Lower lobe of right lung (tissue), 2 donors: ENCODE measurements at regions not wholly inside any gene's neighbourhood (a gene's known extent, or its start where the extent isn't known, plus 50 kb on each side); places are given as distances from the start of the nearest gene placed in this dataset.
"Not testable (repeated sequence)": the region's sequence is repeated elsewhere in the genome, so short reads cannot be mapped to it uniquely, and the experiment has no call there.

Experiments
- ATAC-seq, 2 donors: fragments of 200-7000 bp; cut with Tn5 transposase; one replicate each; pipeline ENCODE4 v1.9.1; 2020 to 2022; ENCODE audit warnings: mild to moderate bottlenecking in 2 of 2, moderate library complexity in 2 of 2
- DNase-seq: peaks from one replicate; pipeline ENCODE4 v3.0.0-alpha.2; 2020
- H3K27ac ChIP-seq: fragments of 200-600 bp; one replicate; pipeline ENCODE4 v1.8.0; 2022
- H3K27me3 ChIP-seq: fragments of 200-600 bp; one replicate; pipeline ENCODE4 v1.8.0; 2022; ENCODE audit warnings: low read depth
- H3K36me3 ChIP-seq: fragments of 200-600 bp; one replicate; pipeline ENCODE4 v1.8.0; 2022; ENCODE audit warnings: mild to moderate bottlenecking
- H3K4me1 ChIP-seq: fragments of 200-600 bp; one replicate; pipeline ENCODE4 v1.8.0; 2022
- H3K4me3 ChIP-seq: fragments of 200-600 bp; one replicate; pipeline ENCODE4 v1.8.0; 2022; ENCODE audit warnings: mild to moderate bottlenecking
- H3K9me3 ChIP-seq: fragments of 200-600 bp; one replicate; pipeline ENCODE4 v1.8.0; 2022
- CTCF ChIP-seq: fragments of 200-600 bp; IDR thresholded peaks from one replicate; pipeline ENCODE4 v1.8.0; 2022; ENCODE audit warnings: antibody characterized with exemption, mild to moderate bottlenecking
- intact Hi-C: fragments of 100-400 bp; cut with DNase I; formaldehyde crosslinking; loops from one replicate; pipeline ENCODE4 v1.11.0; 2022
- donor health status: DM: no; HTN: yes; CAD: no; lungs with severe emphysema.

DNA sequence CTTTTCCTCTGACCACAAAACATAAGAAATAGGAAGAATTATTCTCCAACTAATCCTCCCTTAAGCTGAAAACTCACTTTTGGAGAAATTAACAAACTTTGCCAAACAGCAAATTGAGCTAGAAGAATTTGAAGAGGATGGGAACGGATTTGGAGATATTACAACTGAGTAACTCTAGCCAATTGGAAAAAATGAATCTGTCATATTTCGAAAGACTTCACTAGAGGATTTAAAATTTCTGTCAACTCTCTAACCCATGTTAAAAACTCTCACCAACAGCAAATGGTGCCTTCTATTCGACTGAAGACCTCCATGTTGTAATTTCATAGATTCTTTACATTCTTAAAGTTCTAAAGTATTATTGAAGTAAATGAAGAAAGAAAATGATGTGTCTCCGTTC, 414.2 kb downstream of the RMST start:
- TF ChIP-seq CTCF: no peak
- Histone ChIP-seq H3K4me1 (no peaks in the 10 kb centered on the region), H3K36me3 (no peaks in the 10 kb centered on the region), H3K9me3 (no peaks in the 10 kb centered on the region), H3K27ac (no peak overlapping the region), H3K4me3 (no peak overlapping the region), H3K27me3 (no peaks in the 10 kb centered on the region)
- ATAC-seq: no peak
- intact Hi-C loops: no loop called here
- DNase-seq: no peak

DNA sequence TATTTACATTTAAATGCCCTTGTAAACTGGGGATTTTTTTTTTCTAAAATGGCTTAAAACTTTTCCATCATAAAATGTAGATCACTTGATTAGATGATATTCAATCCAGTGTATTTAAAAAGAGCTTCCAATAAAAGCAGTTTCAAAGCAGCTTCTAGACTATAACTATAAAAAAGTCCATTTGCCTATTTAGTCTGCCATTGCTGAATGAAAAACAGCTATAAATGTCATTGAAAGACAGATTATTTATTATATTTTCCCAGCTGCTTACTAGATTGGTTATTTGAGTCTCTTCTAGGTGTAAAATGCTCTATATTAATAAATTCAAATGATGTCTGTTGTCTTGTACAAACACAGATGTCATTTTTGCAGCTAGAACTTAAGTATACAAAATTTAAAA, 414.8 kb downstream of the RMST start:
- no peaks in the 10 kb centered on the region for H3K27me3 ChIP-seq
- no peaks in the 10 kb centered on the region for H3K36me3 ChIP-seq
- H3K9me3 ChIP-seq: no peaks in the 10 kb centered on the region
- no peak overlapping the region for H3K27ac ChIP-seq
- no peak for TF ChIP-seq CTCF
- no peak for ATAC-seq
- intact Hi-C loops: no loop called here
- H3K4me3 ChIP-seq: no peak overlapping the region
- no peak for DNase-seq
- no peaks in the 10 kb centered on the region for H3K4me1 ChIP-seq

- ATAC-seq (no peak), DNase-seq (no peak)
- no peak overlapping the region for H3K4me3 ChIP-seq
- no peaks in the 10 kb centered on the region for H3K9me3 ChIP-seq
- no peak overlapping the region for H3K27ac ChIP-seq
- H3K36me3 ChIP-seq: no peaks in the 10 kb centered on the region
- TF ChIP-seq CTCF: no peak
- intact Hi-C loops: no loop called here
- H3K4me1 ChIP-seq: no peaks in the 10 kb centered on the region
- H3K27me3 ChIP-seq: no peaks in the 10 kb centered on the region
Measured at GRCh38 chr12:97886511-97887176, 424.0 kb downstream of the RMST start.

DNA sequence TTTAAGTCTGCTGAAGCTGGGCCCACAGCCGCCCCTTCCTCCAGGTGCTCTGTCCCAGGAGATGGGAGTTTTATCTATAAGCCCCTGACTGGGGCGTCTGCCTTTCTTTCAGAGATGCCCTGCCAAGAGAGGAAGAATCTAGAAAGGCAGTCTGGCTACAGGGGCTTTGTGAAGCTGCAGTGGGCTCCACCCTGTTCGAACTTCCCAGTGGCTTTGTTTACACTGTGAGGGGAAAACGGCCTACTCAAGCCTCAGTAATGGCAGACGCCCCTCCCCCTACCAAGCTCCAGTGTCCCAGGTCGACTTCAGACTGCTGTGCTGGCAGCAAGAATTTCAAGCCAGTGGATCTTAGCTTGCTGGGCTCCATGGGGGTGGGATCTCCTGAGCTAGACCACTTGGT, 435.3 kb downstream of the RMST start:
- H3K27me3 ChIP-seq, H3K36me3 ChIP-seq, H3K4me3 ChIP-seq, DNase-seq, H3K9me3 ChIP-seq, ATAC-seq, H3K27ac ChIP-seq, H3K4me1 ChIP-seq, intact Hi-C loops: not testable (repeated sequence)

GRCh38 chr12:97899529-97899928, 436.9 kb downstream of the RMST start:
- Histone ChIP-seq H3K27me3 (no peaks in the 10 kb centered on the region), H3K36me3 (no peaks in the 10 kb centered on the region), H3K27ac (no peak overlapping the region), H3K9me3 (no peaks in the 10 kb centered on the region), H3K4me1 (no peaks in the 10 kb centered on the region), H3K4me3 (no peak overlapping the region)
- intact Hi-C loops: no loop called here
- ATAC-seq: no peak
- DNase-seq: no peak
- no peak for TF ChIP-seq CTCF

- intact Hi-C loops: no loop called here
- no peaks in the 10 kb centered on the region for H3K27me3 ChIP-seq
- no peak overlapping the region for H3K27ac ChIP-seq
- no peak for ATAC-seq
- H3K4me3 ChIP-seq: no peak overlapping the region
- no peak for TF ChIP-seq CTCF
- no peaks in the 10 kb centered on the region for H3K4me1 ChIP-seq
- no peak for DNase-seq
- no peaks in the 10 kb centered on the region for H3K36me3 ChIP-seq
- H3K9me3 ChIP-seq: no peaks in the 10 kb centered on the region
Measured at GRCh38 chr12:97899956-97900355, 437.4 kb downstream of the RMST start.
